ENCODE measurements at regions not wholly inside any gene's neighbourhood (a gene's known extent, or its start where the extent isn't known, plus 50 kb on each side); places are given as distances from the start of the nearest gene placed in this dataset.

- no peaks in the 10 kb centered on the region for H3K9me3 ChIP-seq
- no peak for TF ChIP-seq CTCF (IDR thresholded peaks at IDR 0.05)
- no peak overlapping the region for H3K4me3 ChIP-seq (ENCODE audit: low read depth in 1 of 2, low read length in 1 of 2)
- H3K27ac ChIP-seq, result no peak overlapping the region
- no peaks in the 10 kb centered on the region for H3K36me3 ChIP-seq
- H3K4me1 ChIP-seq (ENCODE audit: control insufficient read depth in 1 of 2, insufficient read depth in 1 of 2, low read depth in 1 of 2, low read length in 1 of 2), result no peaks in the 10 kb centered on the region
- peaks cover 10% of the 10 kb centered on the region for H3K27me3 ChIP-seq
Observed at GRCh38 chr17:5947701-5948180, 122.4 kb upstream of the WSCD1 start.

GRCh38 chr17:5948811-5949210 is 121.4 kb upstream of the WSCD1 start:
- no peak for TF ChIP-seq CTCF (IDR thresholded peaks at IDR 0.05)
- H3K4me3 ChIP-seq (ENCODE audit: low read depth in 1 of 2, low read length in 1 of 2), result no peak overlapping the region
- H3K27me3 ChIP-seq, result peaks cover 10% of the 10 kb centered on the region

GRCh38 chr17:5950878-5951277 is 119.3 kb upstream of the WSCD1 start:
- TF ChIP-seq CTCF (IDR thresholded peaks at IDR 0.05), result no peak
- no peaks in the 10 kb centered on the region for H3K36me3 ChIP-seq

More at GRCh38 chr17:5948811-5949210, 121.4 kb upstream of the WSCD1 start:
- Histone ChIP-seq H3K36me3 (no peaks in the 10 kb centered on the region), H3K4me1 (ENCODE audit: control insufficient read depth in 1 of 2, insufficient read depth in 1 of 2, low read depth in 1 of 2, low read length in 1 of 2) (no peaks in the 10 kb centered on the region), H3K27ac (no peak overlapping the region), H3K9me3 (no peaks in the 10 kb centered on the region)

GRCh38 chr17:5951912-5952311 is 118.3 kb upstream of the WSCD1 start:
- Histone ChIP-seq H3K4me3 (ENCODE audit: low read depth in 1 of 2, low read length in 1 of 2) (no peak overlapping the region), H3K27ac (no peak overlapping the region), H3K4me1 (ENCODE audit: control insufficient read depth in 1 of 2, insufficient read depth in 1 of 2, low read depth in 1 of 2, low read length in 1 of 2) (no peaks in the 10 kb centered on the region), H3K36me3 (no peaks in the 10 kb centered on the region), H3K9me3 (no peaks in the 10 kb centered on the region), H3K27me3 (peaks cover 10% of the 10 kb centered on the region)
- no peak for TF ChIP-seq CTCF (IDR thresholded peaks at IDR 0.05)

More at GRCh38 chr17:5950878-5951277, 119.3 kb upstream of the WSCD1 start:
- Histone ChIP-seq H3K27ac (no peak overlapping the region), H3K27me3 (peaks cover 10% of the 10 kb centered on the region), H3K9me3 (no peaks in the 10 kb centered on the region), H3K4me1 (ENCODE audit: control insufficient read depth in 1 of 2, insufficient read depth in 1 of 2, low read depth in 1 of 2, low read length in 1 of 2) (no peaks in the 10 kb centered on the region), H3K4me3 (ENCODE audit: low read depth in 1 of 2, low read length in 1 of 2) (no peak overlapping the region)

- no peak overlapping the region for H3K4me3 ChIP-seq (ENCODE audit: low read depth in 1 of 2, low read length in 1 of 2)
- H3K27me3 ChIP-seq, result peaks cover 10% of the 10 kb centered on the region
- TF ChIP-seq CTCF (IDR thresholded peaks at IDR 0.05), result no peak
Observed at GRCh38 chr17:5952518-5952917, 117.7 kb upstream of the WSCD1 start.

GRCh38 chr17:5955764-5956163 is 114.4 kb upstream of the WSCD1 start:
- Histone ChIP-seq H3K36me3 (no peaks in the 10 kb centered on the region), H3K4me1 (ENCODE audit: control insufficient read depth in 1 of 2, insufficient read depth in 1 of 2, low read depth in 1 of 2, low read length in 1 of 2) (peaks cover 0 to 4% of the 10 kb centered on the region in 2 experiments), H3K27ac (no peak overlapping the region), H3K27me3 (peaks cover 3% of the 10 kb centered on the region), H3K4me3 (ENCODE audit: low read depth in 1 of 2, low read length in 1 of 2) (no peak overlapping the region), H3K9me3 (no peaks in the 10 kb centered on the region)
- TF ChIP-seq CTCF (IDR thresholded peaks at IDR 0.05), result no peak

More at GRCh38 chr17:5952518-5952917, 117.7 kb upstream of the WSCD1 start:
- Histone ChIP-seq H3K27ac (no peak overlapping the region), H3K9me3 (no peaks in the 10 kb centered on the region), H3K4me1 (ENCODE audit: control insufficient read depth in 1 of 2, insufficient read depth in 1 of 2, low read depth in 1 of 2, low read length in 1 of 2) (no peaks in the 10 kb centered on the region), H3K36me3 (no peaks in the 10 kb centered on the region)
